Activated CD4-positive, alpha-beta T cell treated with anti-CD3 and anti-CD28 coated beads, Interleukin-2, Interleukin-6, amounts not matched to agents 100 ng/mL and 50 ng/mL, durations not matched to agents 16 hours and 8 hours (primary cell): ENCODE measurements at regions not wholly inside any gene's neighbourhood (a gene's known extent, or its start where the extent isn't known, plus 50 kb on each side); places are given as distances from the start of the nearest gene placed in this dataset.

Experiments
- DNase-seq: peaks from one replicate; pipeline ENCODE4 v3.0.0-alpha.2; 2020

DNA sequence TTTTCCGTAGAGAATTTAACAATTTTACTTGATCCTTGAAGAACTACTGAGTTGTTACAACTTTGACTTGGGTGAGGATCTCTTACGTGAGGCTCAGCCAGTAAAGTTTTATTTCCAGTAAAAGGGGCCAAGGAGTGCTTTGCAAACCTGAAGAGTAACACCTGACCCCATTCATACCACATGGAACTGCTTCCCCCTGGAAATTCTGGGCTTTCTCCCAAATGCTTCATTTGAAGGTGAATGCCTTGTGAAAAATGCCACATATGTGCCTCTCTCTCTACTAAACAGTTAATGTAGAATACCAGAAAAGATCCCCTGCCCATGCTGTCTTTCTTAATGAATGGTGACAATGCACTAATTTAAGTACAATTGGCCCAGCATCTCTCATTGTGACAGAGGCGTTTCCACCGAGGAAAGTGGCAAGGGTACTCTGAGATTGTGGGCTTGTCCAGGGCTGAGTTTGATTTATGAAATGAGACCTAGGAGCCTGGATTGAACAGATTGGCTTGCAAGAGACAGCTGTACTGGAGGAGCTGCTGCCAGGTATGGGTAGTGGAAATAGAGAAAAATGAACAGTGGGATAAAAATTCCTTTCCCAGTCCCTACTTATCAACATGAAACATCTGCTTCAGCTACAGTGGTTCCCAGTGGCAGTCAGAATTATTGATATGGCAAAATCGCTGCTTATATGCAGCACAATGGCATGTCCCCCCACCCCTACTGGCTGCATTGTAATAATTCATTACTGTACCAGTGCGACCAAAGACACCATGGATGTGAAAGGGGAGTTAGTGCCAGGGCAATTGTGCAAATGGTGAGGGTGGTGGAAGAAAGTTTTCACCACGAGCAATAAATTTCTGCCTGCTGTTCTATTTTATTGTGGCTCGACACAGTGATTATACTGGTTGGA lies 843.7 kb upstream of the WWC1 start:
- no peak for DNase-seq

DNA sequence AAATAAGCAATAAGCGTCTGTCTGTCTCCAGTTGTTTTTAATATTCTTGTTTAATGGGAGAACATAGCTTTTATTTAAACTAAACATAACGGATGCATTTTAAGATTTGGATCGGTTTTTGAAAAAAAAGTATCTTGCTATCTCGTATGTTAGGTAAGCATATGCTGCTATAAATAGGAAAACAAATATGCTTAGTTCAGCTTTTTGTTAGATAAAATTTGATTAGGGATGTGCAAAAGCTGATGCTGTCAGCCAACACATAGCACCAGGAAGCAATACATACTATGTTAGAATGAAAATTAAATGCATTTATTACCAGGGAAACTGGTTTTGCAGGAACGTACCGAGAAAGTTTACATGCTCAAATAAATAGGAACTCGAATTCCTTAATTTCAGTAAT lies 843.1 kb upstream of the WWC1 start:
- no peak for DNase-seq

DNA sequence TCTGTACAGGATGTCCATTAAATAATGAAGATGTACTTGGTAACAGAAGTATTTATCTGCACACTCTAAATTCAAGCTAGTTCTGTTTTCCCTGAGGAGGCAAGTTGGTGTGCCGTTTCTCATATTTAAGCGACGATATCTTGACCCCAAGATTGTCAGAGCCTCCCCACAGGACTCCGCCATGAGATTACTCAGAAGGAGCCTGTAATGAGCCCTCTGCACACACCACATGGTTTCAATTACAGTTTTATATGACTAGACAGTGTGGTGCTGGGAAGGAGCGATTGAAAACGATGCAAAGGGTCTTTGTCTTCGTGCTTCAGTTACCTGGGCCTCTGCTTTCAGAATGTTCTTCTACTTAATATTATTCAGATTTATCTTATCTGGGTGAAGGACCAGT lies 840.4 kb upstream of the WWC1 start:
- DNase-seq = no peak

DNA sequence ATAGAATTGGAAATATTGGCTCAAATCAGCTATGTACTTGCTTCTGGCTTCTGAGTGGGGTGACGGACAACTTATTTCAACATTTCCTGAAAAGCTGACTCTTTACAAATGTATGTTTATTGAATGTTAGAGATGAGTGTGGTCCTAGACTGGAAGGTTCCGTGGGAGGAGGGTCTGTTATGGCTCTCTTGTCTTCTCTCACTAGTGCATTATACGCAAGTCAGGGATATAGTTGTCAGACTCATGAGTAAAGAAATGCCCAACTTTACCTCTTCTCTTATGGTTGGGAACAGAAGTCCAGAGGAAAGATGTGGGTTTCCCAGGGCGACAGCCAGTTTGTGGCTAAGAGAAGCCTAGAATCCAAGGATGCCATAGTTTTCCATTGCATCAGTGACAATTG lies 839.3 kb upstream of the WWC1 start:
- DNase-seq = no peak

DNA sequence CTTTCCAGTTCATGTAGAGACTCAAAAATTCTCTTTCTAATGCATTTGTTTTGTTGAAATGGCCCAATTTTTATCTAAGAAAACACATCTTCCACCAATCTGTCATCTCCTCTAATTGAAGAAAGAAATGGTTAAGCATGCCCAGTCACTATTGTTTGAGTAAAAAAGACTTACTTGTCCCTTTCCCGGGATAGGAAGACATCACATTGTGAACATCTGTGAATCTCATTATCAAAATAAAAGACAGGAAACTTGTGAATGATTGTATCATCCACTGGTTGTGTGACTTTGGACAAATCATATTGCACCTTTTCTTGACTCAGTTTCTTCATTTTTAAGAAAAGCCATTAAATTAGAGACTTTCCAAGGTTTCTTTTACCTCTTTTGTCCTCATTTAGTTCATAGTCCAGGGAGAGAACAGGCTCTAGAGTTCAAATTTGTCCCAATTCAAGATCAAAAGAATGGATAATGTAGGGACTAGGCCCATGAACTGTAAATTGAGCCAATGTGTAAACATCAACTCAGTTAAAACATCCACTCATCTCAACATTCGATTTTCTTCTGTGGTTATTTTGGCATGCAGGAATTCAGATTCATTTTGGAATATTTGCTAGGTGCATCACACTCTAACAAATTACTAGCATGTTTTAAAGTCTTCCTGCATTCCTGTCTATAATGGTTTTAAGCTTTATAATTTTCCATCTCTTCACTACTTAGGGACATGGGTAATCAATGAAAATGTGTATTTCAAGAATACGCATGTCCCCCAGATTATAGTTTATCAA lies 838.0 kb upstream of the WWC1 start:
- no peak for DNase-seq

DNA sequence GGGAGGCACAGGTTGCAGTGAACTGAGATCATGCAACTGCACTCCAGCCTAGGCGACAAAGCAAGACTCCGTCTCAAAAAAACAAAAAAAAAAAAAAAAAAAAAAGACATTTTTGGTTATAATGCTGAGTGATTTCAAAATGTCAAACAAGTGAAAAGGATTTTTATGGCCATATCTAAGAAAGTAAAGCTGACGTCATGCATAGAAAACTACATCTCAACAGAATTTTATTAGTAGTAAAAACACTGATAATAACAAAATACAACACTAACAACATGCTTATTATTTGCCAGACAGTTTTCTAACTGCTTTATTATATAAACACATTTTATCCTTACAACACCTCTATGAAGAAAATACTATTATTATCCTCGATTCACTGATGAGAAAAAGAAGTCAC lies 833.0 kb upstream of the WWC1 start:
- no peak for DNase-seq

DNA sequence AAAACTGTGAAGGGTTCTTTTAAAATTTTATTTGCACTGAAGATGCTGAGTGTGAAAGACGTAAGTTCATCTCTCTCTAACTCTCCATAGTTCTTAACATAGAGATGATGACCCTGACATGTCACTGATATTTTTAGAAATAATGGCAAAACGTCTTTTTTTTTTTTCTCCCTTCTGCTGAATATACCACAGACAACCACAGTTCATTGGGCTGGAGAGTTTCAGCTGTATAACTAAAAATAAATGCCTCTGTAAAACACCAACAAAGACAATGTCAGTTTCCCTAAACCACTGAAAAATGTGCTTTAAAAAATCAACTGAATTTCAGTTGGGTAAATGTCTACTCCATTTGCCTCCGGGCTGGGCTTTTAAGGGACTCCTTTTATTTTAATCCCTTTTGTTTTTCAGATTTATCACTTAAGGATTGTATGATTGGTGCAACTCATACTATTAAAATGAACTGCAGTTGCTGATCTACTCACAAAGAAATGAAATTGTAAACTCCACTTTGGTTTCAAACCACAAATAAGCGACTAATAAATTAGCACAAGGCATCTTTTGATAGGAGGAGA lies 830.9 kb upstream of the WWC1 start:
- DNase-seq = no peak

DNA sequence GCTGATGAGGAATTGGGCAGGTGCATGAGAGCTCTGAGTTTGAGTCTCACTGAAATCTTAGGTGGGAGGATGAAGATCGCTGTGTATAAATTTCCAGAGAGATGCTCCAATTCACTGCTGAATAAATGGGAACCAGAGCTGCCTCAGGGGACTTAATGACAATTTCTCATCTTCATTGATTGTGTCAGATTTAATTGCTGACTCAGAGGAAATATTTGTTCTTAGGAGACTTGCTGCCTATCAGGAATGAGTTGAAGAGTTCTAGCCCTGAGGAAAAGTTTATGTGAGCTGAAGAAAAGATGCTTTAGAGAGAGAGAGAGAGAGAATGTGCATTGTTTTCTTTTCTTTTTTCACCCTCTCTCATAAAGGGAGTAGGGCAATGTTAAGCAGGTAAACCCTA lies 827.5 kb upstream of the WWC1 start:
- no peak for DNase-seq

DNA sequence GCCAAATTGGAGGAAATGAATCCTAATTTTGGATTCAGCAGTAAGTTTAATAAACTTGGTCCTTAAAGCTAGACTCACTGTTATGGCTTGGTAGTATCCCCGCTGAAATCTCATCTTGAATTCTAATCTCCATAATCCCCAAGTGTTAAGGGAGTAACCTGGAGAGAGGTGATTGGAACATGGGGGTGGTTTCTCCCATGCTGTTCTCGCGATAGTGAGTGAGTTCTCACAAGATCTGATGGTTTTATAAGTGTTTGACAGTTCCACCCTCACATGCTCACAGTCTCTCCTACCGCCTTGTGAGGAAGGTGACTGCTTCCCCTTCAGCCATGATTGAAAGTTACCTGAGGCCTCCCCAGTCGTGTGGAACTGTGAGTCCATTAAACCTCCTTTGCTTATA lies 824.5 kb upstream of the WWC1 start:
- no peak for DNase-seq

DNA sequence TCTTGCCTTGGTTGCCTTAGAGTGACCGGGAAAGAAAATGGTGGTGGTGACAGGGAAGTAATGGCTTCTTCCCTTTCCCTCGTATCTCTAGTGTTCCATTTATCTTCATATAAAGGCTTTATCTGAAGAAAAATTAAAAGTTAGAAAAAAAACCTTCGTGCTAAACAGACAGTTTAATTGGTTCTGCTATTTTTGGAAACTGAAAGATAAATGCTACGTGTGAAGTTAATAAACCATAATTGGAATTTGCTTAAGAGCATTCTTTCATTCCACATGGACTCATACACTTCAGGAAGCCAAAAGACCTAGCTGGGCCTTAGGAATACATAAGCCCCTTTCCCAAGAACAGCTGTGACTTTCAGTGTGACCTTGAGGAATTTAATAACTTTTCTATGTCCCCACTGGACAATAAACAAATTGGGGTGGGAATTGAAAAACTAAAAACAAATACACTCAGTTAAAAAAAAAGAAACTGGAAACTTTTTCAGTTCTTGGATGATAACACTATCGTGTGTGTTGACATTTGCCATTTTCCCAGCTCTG lies 818.8 kb upstream of the WWC1 start:
- no peak for DNase-seq

DNA sequence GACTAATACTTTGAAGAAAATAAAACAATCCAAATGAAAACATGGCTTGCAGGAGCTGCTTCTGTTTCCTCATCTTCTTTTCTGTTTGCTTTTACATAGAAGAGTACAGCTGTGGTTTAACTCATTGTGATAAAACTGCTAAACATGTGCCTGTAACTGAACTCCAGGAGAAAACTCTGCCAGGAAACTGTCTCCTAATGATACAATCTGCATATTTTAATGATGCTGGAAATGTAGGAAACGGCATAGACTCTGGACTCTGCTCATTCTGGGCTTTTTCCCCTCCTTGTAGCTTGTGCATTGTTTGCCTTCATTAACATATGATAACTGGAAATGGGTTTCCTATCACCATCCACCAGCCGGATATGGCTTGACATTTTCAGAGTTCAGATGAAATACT lies 813.3 kb upstream of the WWC1 start:
- no peak for DNase-seq

DNA sequence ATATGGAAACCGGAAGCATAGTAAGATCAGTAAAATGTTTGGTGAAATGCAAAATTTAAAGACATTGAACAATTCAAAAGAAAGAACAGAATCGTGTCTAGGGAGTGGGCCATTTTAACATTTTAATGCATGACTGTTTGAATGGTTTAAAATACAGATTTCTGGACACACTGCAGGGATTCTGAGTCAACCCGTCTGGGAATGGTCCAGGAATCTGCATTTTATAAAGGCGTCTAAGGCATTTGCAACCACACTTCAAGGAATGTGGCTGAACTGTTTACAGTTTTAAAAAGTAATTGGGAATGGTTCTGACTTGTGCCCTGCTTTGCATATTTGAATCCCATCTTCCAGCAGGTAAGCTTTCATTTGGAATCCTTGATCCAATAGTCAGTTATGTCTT lies 811.7 kb upstream of the WWC1 start:
- no peak for DNase-seq

DNA sequence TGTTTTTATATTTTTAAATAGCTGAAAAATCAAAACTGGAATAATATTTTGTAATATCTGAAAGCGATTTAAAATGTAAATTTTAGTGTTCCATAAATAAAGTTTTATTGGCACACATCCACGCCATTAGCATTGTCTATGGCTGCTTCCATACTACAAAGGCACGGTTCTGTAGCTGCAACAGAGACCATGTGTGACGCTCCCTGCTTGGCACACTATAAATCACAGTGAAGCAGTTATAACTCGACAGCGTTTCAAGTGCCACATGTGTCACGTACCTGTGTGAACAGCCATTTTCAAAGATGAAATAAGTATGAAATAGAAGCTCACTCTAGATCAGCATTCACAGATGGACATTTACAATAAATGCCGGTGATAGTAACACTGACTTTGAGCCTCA lies 810.1 kb upstream of the WWC1 start:
- no peak for DNase-seq

DNA sequence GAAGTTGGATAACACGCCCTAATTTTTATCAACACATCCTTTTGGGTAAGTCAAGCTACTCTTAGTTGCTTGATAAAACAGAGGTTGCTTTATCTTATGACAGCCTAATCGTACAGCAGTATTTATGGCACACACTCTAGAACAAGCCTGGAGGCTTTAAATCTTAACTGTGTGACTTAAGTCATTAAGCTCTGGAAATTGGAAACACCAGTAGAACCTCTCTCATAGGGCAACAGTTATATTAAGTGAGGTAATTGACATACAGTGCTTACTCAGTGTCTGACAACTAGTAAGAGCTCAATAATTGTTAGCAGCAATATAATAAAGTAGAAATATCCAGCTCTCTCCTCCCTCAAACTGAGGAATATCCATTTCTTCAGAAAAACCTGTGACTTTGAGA lies 808.9 kb upstream of the WWC1 start:
- DNase-seq = no peak

DNA sequence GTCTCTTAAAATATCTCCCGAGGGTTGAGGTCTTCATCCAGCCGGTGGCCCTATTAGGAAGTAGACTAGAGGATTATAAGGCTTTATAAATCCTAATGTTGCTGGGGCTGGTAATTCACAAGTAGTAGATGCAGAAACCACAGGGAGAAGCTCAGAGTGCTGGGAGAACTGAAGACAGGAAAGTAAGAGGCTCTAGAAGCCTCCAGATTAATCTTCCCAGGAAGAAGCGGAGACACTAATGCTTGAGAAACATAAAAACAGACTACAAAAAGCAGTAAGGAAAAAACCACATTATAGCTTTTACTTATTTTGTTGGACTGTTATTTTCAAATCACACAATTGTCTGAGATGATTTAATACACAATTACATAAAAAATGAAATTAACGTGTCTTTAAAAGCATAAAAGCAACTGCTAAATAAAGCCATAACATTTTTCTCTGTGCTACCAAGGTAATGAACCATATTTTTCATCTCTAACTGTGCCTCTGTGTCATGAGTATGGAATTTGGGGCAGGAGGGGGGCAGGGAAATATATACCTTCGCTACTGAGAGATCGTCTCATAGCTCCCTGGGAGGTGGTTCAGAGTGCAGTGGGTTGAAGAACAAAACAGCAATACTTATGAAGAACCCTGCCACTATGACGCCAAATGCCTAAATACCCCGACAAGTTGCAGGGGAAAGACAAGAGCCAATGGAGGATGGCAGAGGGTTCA lies 806.2 kb upstream of the WWC1 start:
- DNase-seq = no peak

DNA sequence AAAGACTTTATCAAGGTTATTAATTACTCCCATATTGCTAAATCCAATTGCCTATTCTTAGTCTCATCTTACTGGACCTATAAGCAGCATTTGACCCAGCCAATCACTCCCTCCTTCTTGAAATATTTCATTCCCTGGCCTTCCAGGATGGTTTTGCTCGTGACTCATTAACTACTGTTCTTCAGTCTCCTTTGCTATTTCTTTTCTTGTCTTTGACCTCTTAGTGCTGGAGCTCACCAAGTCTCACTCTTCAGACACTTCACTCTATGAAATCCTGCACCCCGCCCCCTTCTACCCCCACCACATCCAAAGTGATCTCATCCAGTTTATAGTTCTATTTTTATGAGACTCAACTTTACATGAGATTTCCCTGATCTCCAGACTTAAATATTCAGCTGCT lies 803.1 kb upstream of the WWC1 start:
- DNase-seq = no peak

DNA sequence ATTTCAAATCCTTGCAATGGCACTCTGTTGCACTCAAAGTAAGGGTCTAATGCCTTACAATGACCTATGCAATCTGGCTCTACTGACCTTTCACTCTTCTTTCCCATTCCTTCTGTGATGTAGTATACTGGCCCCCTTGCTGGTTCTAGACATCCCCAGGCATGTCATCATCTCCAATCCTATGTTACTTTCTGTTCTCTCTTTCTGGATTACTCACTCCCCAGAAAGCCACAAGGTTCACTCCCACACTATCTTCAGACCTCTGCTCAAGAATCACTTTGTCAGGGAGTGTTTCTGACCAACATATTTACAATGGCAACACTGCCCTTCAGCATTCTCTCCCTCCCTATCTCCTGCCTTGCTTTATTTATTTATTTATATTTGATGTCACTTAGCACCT lies 802.2 kb upstream of the WWC1 start:
- no peak for DNase-seq

DNA sequence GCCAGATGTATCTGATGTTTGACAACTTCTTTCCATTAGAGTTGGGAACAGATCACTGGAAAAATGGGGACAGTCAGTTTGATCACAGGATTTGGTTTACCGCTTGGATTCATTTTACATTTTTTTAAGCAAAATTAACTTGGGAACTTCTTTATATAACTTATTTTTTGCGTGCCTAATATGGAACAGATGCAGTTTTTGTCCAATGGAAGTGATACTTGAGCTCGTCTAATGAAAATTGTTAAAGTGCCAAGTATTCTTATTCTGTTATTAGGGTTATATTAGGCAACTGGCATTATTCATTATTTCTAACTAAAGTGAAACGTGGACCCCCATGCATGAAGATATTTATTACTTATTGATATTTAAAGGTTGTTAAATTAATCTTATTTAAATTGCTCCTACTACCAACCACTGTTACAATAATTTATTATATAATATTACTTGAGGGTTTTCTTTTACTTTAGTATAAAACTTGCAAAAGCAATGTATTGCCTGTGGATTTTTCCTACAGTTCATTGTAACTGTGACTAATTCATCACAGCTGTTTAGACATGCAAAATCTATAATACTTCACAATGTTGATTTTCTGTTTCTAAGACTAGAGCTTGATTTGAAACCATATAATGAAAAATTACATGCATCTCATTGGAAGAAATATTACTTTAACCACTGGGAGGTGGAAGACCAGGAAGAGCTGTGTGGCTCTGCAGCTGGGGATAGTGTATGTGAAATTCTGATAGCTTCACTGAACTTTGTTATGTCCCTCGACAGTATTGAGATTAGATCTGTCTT lies 787.3 kb upstream of the WWC1 start:
- DNase-seq = no peak

DNA sequence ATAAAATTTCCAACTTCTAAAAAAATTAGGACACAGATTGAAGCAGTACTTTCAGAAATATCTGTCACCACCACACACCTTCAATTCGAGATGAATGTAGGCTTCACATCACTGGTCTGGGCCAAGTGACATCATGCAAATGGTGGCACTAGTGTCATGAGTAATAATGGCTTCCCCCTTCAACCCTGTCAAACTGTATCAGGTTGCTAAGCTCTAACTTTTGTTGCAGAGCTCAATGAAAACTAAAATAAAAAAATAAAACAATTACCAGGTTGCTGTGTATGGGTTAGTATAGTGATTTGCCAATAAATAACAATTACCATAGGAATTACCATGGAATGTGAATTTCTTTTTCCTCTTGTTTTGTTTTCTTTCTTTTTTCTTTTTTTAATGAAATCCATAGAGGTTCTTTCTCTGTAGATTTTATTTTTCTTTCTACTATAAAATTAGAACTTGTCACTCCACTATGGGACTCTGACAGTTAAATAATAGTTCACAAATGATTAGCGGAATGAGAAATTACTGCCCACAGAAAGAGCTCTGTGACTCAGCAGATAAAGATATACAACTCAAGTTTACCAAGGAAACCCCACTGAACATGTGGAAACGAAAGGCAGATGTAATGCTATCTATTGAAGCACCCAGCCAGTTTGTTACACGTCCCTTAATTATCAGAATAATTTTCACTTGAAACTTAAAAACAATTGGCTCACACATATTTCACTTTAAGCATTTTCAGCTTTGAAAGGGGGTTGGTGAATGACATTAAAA lies 783.8 kb upstream of the WWC1 start:
- DNase-seq = no peak

DNA sequence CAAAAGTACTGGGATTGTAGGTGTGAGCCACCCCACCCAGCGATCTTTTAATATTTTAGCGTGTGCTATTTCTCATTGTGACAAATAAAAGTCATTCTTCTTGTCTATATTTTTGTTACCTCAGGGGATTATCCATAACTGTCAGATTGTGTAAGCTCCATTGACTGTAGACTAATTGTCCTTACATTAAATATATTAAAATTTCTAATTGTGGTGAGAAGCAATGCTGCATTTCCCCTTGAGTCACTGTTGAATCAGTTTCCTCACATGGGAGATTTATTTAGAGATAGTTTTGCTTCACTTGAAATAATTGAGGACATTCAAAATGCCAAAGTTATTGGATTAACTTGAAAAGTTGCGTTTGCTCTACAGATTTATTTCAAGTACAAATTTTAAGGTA lies 782.4 kb upstream of the WWC1 start:
- no peak for DNase-seq

DNA sequence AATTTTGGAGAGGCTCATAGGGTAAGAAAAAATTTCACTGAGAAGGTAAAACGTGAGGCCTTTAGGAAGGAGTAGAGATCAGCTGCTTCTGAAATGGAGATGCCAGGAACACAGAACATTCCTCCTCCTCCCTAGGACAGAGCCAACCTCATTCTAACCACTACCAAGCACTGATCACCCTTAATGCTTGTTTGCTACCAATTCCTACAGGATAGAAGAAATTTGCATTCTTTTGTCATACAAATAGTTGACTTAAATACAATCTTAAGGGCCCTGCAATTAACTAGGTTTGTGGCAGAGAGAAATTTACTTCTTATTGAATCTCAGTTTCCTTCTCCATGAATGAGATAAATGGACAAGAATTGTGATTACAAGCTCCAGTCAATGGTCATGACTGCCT lies 780.2 kb upstream of the WWC1 start:
- DNase-seq = no peak
